HEK293 (cell line): ENCODE measurements at regions not wholly inside any gene's neighbourhood (a gene's known extent, or its start where the extent isn't known, plus 50 kb on each side); places are given as distances from the start of the nearest gene placed in this dataset.

Experiments used
- CTCF ChIA-PET: fragments of 350-600 bp; formaldehyde crosslinking; extraction: SDS; loops from one replicate; lab custom pipeline; 2021; ENCODE audit warnings: antibody characterized with exemption; lab: Yijun Ruan, JAX
- POLR2A ChIA-PET: fragments of 300-600 bp; formaldehyde crosslinking; extraction: SDS; loops from one replicate; lab custom pipeline; 2020; ENCODE audit warnings: antibody characterized with exemption, inconsistent platforms; lab: Yijun Ruan, JAX
- H3K27ac ChIP-seq: fragments of 200-500 bp; sonication (Bioruptor generic); 2 replicates; pipeline ENCODE4 v1.5.1; 2014; ENCODE audit warnings: low read depth, low read length, control low read depth, inconsistent platforms; ENCODE audit errors: extremely low read depth
- H3K36me3 ChIP-seq, 2 experiments: fragments of 200-500 bp in 1 of 2; sonication (Bioruptor generic) in 1 of 2; 1 replicate in 1 of 2; 2 replicates in 1 of 2; pipeline ENCODE4 v1.5.1; 2014 to 2017; ENCODE audit warnings: inconsistent platforms in 2 of 2, low read length in 2 of 2; ENCODE audit not compliant: control insufficient read depth in 2 of 2, insufficient read depth in 1 of 2
- H3K4me1 ChIP-seq: fragments of 200-500 bp; sonication (Bioruptor generic); 2 replicates; pipeline ENCODE4 v1.5.1; 2014; ENCODE audit warnings: mild to moderate bottlenecking, low read length, inconsistent platforms; ENCODE audit not compliant: control insufficient read depth, insufficient read depth
- H3K4me3 ChIP-seq: 2 replicates; pipeline ENCODE4 v1.5.1; 2011; ENCODE audit warnings: low read depth, mild to moderate bottlenecking, control low read depth, low read length, moderate library complexity
- H3K9me3 ChIP-seq: fragments of 200-500 bp; sonication (Bioruptor generic); 2 replicates; pipeline ENCODE4 v1.5.1; 2014; ENCODE audit warnings: low read depth, low read length, inconsistent platforms; ENCODE audit not compliant: control insufficient read depth, insufficient read depth
- HIC1 ChIP-seq: fragments of 450-650 bp; formaldehyde crosslinking; IDR thresholded peaks from 2 replicates; pipeline ENCODE4 v1.5.1; 2016; ENCODE audit warnings: missing biosample characterization, missing genetic modification characterization
- MEIS1 ChIP-seq: sonication (generic); formaldehyde crosslinking; IDR thresholded peaks from 2 replicates; pipeline ENCODE4 v1.8.1; 2022; ENCODE audit warnings: missing genetic modification reagents, mild to moderate bottlenecking, borderline replicate concordance
- ZBTB20 ChIP-seq: fragments of 450-650 bp; formaldehyde crosslinking; IDR thresholded peaks from 2 replicates; pipeline ENCODE4 v1.5.1; 2016; ENCODE audit warnings: missing biosample characterization, missing genetic modification characterization
- ZBTB48 ChIP-seq: fragments of 450-650 bp; formaldehyde crosslinking; IDR thresholded peaks from 2 replicates; pipeline ENCODE4 v1.5.1; 2016; ENCODE audit warnings: missing biosample characterization, missing genetic modification characterization
- ZBTB7A ChIP-seq: fragments of 450-650 bp; formaldehyde crosslinking; IDR thresholded peaks from 2 replicates; pipeline ENCODE4 v1.5.1; 2016; ENCODE audit warnings: low read depth, missing biosample characterization, missing genetic modification characterization
- ZEB2 ChIP-seq: fragments of 450-650 bp; formaldehyde crosslinking; IDR thresholded peaks from 2 replicates; pipeline ENCODE4 v1.5.1; 2016; ENCODE audit warnings: missing biosample characterization, missing genetic modification characterization
- ZNF133 ChIP-seq: fragments of 450-650 bp; formaldehyde crosslinking; IDR thresholded peaks from 2 replicates; pipeline ENCODE4 v1.5.1; 2016; ENCODE audit warnings: missing biosample characterization, missing genetic modification characterization
- ZNF138 ChIP-seq: fragments of 450-650 bp; formaldehyde crosslinking; IDR thresholded peaks from 2 replicates; pipeline ENCODE4 v1.5.1; 2016; ENCODE audit warnings: missing biosample characterization, missing genetic modification characterization, borderline replicate concordance
- ZNF214 ChIP-seq: fragments of 450-650 bp; formaldehyde crosslinking; IDR thresholded peaks from 2 replicates; pipeline ENCODE4 v1.5.1; 2017; ENCODE audit warnings: missing biosample characterization, mild to moderate bottlenecking, missing genetic modification characterization, borderline replicate concordance
- ZNF335 ChIP-seq: fragments of 450-650 bp; formaldehyde crosslinking; conservative IDR thresholded peaks from 2 replicates; pipeline ENCODE4 v1.5.1; 2016; ENCODE audit warnings: missing biosample characterization, missing genetic modification characterization
- ZNF341 ChIP-seq: fragments of 450-650 bp; formaldehyde crosslinking; IDR thresholded peaks from 2 replicates; pipeline ENCODE4; 2016; ENCODE audit warnings: low read depth, missing biosample characterization, missing genetic modification characterization
- ZNF350 ChIP-seq: fragments of 450-650 bp; formaldehyde crosslinking; IDR thresholded peaks from 2 replicates; pipeline ENCODE4 v1.5.0; 2017; ENCODE audit warnings: missing biosample characterization, mild to moderate bottlenecking, missing genetic modification characterization
- ZNF423 ChIP-seq: fragments of 450-650 bp; formaldehyde crosslinking; IDR thresholded peaks from 2 replicates; pipeline ENCODE4 v1.5.1; 2016; ENCODE audit warnings: missing biosample characterization, missing genetic modification characterization
- ZNF510 ChIP-seq: fragments of 450-650 bp; formaldehyde crosslinking; IDR thresholded peaks from 2 replicates; pipeline ENCODE4 v1.5.1; 2018; ENCODE audit warnings: mild to moderate bottlenecking, missing genetic modification characterization, missing biosample characterization; ENCODE audit not compliant: insufficient replicate concordance
- ZNF544 ChIP-seq: fragments of 450-650 bp; formaldehyde crosslinking; IDR thresholded peaks from 2 replicates; pipeline ENCODE4 v1.5.0; 2017; ENCODE audit warnings: missing biosample characterization, missing genetic modification characterization
- ZNF558 ChIP-seq: fragments of 450-650 bp; formaldehyde crosslinking; IDR thresholded peaks from 2 replicates; pipeline ENCODE4 v1.5.1; 2016; ENCODE audit warnings: missing biosample characterization, missing genetic modification characterization
- ZNF623 ChIP-seq: fragments of 450-650 bp; formaldehyde crosslinking; IDR thresholded peaks from 2 replicates; pipeline ENCODE4 v1.5.1; 2016; ENCODE audit warnings: missing biosample characterization, missing genetic modification characterization
- ZNF701 ChIP-seq: fragments of 450-650 bp; formaldehyde crosslinking; IDR thresholded peaks from 2 replicates; pipeline ENCODE4 v1.5.1; 2016; ENCODE audit warnings: missing biosample characterization, missing genetic modification characterization
- TF ChIP-seq, protein P1 (sequence below): fragments of 450-650 bp; formaldehyde crosslinking; IDR thresholded peaks from 2 replicates; pipeline ENCODE4 v1.5.1; 2017; ENCODE audit warnings: missing biosample characterization, missing genetic modification characterization
- TF ChIP-seq, protein P2 (sequence below): fragments of 450-650 bp; formaldehyde crosslinking; IDR thresholded peaks from 2 replicates; pipeline ENCODE4 v1.5.1; 2016; ENCODE audit warnings: missing biosample characterization, missing genetic modification characterization
- TF ChIP-seq, protein P3 (sequence below): fragments of 450-650 bp; IDR thresholded peaks from 2 replicates; pipeline ENCODE4 v1.5.1; 2018; ENCODE audit warnings: missing biosample characterization, mild to moderate bottlenecking, missing genetic modification characterization
- TF ChIP-seq, protein P4 (sequence below): IDR thresholded peaks from 2 replicates; pipeline ENCODE4 v1.6.1; 2011; ENCODE audit warnings: mild to moderate bottlenecking, low read depth, low read length, borderline replicate concordance
- TF ChIP-seq, protein P5 (sequence below): fragments of 450-650 bp; formaldehyde crosslinking; IDR thresholded peaks from 2 replicates; pipeline ENCODE4 v1.5.1; 2016; ENCODE audit warnings: missing biosample characterization, missing genetic modification characterization
- TF ChIP-seq, protein P6 (sequence below): fragments of 450-650 bp; formaldehyde crosslinking; IDR thresholded peaks from 2 replicates; pipeline ENCODE4 v1.5.1; 2017; ENCODE audit warnings: missing biosample characterization, mild to moderate bottlenecking, missing genetic modification characterization, moderate library complexity

GRCh38 chr1:69426401-69426800, 141.3 kb upstream of the LRRC7 start:
- no peak overlapping the region for H3K4me3 ChIP-seq
- no peak overlapping the region for H3K27ac ChIP-seq
- no peaks in the 10 kb centered on the region for H3K36me3 ChIP-seq
- no peaks in the 10 kb centered on the region for H3K4me1 ChIP-seq
- POLR2A ChIA-PET = no interaction called here
- TF ChIP-seq ZBTB20 = no peak
- TF ChIP-seq, protein P1, sequence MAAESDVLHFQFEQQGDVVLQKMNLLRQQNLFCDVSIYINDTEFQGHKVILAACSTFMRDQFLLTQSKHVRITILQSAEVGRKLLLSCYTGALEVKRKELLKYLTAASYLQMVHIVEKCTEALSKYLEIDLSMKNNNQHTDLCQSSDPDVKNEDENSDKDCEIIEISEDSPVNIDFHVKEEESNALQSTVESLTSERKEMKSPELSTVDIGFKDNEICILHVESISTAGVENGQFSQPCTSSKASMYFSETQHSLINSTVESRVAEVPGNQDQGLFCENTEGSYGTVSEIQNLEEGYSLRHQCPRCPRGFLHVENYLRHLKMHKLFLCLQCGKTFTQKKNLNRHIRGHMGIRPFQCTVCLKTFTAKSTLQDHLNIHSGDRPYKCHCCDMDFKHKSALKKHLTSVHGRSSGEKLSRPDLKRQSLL (tag by site-specific recombination) = no peak
- TF ChIP-seq ZNF701 (tag by site-specific recombination) = no peak
- TF ChIP-seq, protein P2, sequence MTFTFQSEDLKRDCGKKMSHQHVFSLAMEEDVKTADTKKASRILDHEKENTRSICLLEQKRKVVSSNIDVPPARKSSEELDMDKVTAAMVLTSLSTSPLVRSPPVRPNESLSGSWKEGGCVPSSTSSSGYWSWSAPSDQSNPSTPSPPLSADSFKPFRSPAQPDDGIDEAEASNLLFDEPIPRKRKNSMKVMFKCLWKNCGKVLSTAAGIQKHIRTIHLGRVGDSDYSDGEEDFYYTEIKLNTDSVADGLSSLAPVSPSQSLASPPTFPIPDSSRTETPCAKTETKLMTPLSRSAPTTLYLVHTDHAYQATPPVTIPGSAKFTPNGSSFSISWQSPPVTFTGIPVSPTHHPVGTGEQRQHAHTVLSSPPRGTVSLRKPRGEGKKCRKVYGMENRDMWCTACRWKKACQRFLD (tag by site-specific recombination) = no peak
- TF ChIP-seq, protein P3, sequence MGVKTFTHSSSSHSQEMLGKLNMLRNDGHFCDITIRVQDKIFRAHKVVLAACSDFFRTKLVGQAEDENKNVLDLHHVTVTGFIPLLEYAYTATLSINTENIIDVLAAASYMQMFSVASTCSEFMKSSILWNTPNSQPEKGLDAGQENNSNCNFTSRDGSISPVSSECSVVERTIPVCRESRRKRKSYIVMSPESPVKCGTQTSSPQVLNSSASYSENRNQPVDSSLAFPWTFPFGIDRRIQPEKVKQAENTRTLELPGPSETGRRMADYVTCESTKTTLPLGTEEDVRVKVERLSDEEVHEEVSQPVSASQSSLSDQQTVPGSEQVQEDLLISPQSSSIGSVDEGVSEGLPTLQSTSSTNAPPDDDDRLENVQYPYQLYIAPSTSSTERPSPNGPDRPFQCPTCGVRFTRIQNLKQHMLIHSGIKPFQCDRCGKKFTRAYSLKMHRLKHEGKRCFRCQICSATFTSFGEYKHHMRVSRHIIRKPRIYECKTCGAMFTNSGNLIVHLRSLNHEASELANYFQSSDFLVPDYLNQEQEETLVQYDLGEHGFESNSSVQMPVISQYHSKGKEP (tag by site-specific recombination) = no peak
- TF ChIP-seq, protein P4, sequence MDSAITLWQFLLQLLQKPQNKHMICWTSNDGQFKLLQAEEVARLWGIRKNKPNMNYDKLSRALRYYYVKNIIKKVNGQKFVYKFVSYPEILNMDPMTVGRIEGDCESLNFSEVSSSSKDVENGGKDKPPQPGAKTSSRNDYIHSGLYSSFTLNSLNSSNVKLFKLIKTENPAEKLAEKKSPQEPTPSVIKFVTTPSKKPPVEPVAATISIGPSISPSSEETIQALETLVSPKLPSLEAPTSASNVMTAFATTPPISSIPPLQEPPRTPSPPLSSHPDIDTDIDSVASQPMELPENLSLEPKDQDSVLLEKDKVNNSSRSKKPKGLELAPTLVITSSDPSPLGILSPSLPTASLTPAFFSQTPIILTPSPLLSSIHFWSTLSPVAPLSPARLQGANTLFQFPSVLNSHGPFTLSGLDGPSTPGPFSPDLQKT = no peak
- no peak for TF ChIP-seq ZNF335 (tag by site-specific recombination)
- CTCF ChIA-PET = no interaction called here
- no peaks in the 10 kb centered on the region for H3K9me3 ChIP-seq

GRCh38 chr1:69433073-69433472, 134.6 kb upstream of the LRRC7 start:
- H3K4me3 ChIP-seq = no peak overlapping the region
- H3K9me3 ChIP-seq = no peaks in the 10 kb centered on the region
- CTCF ChIA-PET = interaction anchor here (0.6 kb wide), 1 partner anchor 257 kb away, joined by 3 read pairs; no protein-coding TSS in a partner anchor

GRCh38 chr1:69436151-69436550, 131.6 kb upstream of the LRRC7 start:
- Histone ChIP-seq H3K9me3 (no peaks in the 10 kb centered on the region), H3K27ac (no peak overlapping the region), H3K36me3 (no peaks in the 10 kb centered on the region), H3K4me1 (no peaks in the 10 kb centered on the region), H3K4me3 (no peak overlapping the region)
- ChIA-PET POLR2A (no interaction called here), CTCF (no interaction called here)
- TF ChIP-seq, protein P5, sequence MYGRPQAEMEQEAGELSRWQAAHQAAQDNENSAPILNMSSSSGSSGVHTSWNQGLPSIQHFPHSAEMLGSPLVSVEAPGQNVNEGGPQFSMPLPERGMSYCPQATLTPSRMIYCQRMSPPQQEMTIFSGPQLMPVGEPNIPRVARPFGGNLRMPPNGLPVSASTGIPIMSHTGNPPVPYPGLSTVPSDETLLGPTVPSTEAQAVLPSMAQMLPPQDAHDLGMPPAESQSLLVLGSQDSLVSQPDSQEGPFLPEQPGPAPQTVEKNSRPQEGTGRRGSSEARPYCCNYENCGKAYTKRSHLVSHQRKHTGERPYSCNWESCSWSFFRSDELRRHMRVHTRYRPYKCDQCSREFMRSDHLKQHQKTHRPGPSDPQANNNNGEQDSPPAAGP (tag by site-specific recombination) = no peak
- TF ChIP-seq ZNF214 (tag by site-specific recombination) (no peak), HIC1 (no peak), ZNF544 (tag by site-specific recombination) (no peak), ZEB2 (no peak), ZNF133 (tag by site-specific recombination) (no peak), ZBTB7A (no peak), ZNF623 (tag by site-specific recombination) (no peak), ZNF341 (tag by site-specific recombination) (no peak), ZNF510 (no peak), ZBTB48 (no peak), MEIS1 (no peak), ZNF423 (tag by site-specific recombination) (no peak), ZNF558 (tag by site-specific recombination) (no peak)
- TF ChIP-seq, protein P6, sequence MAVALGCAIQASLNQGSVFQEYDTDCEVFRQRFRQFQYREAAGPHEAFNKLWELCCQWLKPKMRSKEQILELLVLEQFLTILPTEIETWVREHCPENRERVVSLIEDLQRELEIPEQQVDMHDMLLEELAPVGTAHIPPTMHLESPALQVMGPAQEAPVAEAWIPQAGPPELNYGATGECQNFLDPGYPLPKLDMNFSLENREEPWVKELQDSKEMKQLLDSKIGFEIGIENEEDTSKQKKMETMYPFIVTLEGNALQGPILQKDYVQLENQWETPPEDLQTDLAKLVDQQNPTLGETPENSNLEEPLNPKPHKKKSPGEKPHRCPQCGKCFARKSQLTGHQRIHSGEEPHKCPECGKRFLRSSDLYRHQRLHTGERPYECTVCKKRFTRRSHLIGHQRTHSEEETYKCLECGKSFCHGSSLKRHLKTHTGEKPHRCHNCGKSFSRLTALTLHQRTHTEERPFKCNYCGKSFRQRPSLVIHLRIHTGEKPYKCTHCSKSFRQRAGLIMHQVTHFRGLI (tag by site-specific recombination) = no peak

More at GRCh38 chr1:69433073-69433472, 134.6 kb upstream of the LRRC7 start:
- H3K36me3 ChIP-seq = no peaks in the 10 kb centered on the region
- TF ChIP-seq ZNF350 (tag by site-specific recombination) (no peak), ZNF138 (no peak)
- no peak overlapping the region for H3K27ac ChIP-seq
- H3K4me1 ChIP-seq = no peaks in the 10 kb centered on the region
- POLR2A ChIA-PET = no interaction called here
